Fibroblast of villous mesenchyme (primary cell): ENCODE measurements at regions not wholly inside any gene's neighbourhood (a gene's known extent, or its start where the extent isn't known, plus 50 kb on each side); places are given as distances from the start of the nearest gene placed in this dataset.
"Not testable (repeated sequence)": the region's sequence is repeated elsewhere in the genome, so short reads cannot be mapped to it uniquely, and the experiment has no call there.

Experiments
- DNase-seq: peaks from one replicate; pipeline ENCODE4 v3.0.0-alpha.2; 2010; ENCODE audit warnings: low read depth
- H3K4me3 ChIP-seq: 2 replicates; pipeline ENCODE4 v1.5.1; 2011; ENCODE audit warnings: low read depth, mild to moderate bottlenecking, low read length
- TF ChIP-seq, protein P1 (sequence below): IDR thresholded peaks from 2 replicates; pipeline ENCODE4 v1.5.1; 2012; ENCODE audit warnings: low read depth, mild to moderate bottlenecking, low read length; ENCODE audit not compliant: insufficient read depth

DNA sequence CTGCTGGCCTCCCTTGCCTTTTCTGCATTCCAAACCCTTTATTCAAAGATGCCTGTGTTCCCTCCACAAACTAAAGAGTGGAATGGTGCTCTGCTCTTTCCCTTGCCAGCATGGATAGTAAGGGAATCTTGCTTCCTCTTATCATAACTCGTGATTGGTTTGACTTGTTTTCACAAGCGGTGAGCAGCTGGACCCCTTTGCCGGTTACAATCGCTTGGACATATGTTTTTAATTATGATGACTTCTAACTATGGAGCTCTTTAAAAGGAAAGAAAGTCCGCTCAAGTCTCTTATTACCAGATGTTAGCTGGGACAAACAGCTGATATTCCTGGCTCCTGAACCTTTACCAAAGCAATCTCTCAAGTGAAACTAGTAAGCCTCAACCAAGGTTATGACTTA is 1094.7 kb downstream of the UQCRFS1 start:
- TF ChIP-seq, protein P1, sequence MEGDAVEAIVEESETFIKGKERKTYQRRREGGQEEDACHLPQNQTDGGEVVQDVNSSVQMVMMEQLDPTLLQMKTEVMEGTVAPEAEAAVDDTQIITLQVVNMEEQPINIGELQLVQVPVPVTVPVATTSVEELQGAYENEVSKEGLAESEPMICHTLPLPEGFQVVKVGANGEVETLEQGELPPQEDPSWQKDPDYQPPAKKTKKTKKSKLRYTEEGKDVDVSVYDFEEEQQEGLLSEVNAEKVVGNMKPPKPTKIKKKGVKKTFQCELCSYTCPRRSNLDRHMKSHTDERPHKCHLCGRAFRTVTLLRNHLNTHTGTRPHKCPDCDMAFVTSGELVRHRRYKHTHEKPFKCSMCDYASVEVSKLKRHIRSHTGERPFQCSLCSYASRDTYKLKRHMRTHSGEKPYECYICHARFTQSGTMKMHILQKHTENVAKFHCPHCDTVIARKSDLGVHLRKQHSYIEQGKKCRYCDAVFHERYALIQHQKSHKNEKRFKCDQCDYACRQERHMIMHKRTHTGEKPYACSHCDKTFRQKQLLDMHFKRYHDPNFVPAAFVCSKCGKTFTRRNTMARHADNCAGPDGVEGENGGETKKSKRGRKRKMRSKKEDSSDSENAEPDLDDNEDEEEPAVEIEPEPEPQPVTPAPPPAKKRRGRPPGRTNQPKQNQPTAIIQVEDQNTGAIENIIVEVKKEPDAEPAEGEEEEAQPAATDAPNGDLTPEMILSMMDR = no peak
- no peak for DNase-seq
- H3K4me3 ChIP-seq = no peak overlapping the region

DNA sequence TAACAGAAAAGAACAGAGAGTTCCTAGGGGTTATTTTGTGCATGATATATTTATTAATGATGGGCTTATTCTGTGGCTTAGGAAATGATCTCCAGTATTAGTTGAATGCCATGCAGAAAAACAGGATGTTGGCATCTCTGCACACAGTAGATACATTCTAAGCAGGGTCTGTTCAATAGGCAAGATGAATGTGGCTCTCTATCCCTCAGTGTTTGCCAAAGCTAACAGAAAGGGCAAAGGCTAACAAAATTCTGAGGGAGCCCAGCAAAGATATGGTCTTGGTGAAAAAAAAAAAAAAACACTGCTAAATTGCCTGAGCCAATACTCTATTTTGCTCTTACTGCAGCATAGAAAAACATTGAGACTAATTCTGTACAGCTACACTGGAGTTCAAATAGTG is 1095.8 kb downstream of the UQCRFS1 start:
- H3K4me3 ChIP-seq = no peak overlapping the region
- DNase-seq = no peak

DNA sequence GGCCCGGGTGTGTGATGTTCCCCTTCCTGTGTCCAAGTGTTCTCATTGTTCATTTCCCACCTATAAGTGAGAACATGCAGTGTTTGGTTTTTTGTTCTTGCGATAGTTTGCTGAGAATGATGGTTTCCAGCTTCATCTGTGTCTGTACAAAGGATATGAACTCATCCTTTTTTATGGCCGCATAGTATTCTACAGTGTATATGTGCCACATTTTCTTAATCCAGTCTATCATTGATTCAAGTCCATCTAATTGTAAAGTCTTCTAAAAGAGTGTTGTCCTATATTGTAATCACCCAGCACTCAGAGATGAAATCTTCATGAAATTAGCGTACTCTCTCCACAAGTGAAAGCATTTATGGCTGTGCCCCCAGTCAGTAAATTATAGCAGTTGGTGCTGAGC is 1096.6 kb downstream of the UQCRFS1 start:
- not testable (repeated sequence) for H3K4me3 ChIP-seq

More for the DNA sequence above, 1095.8 kb downstream of the UQCRFS1 start:
- TF ChIP-seq, protein P1 = no peak

DNA sequence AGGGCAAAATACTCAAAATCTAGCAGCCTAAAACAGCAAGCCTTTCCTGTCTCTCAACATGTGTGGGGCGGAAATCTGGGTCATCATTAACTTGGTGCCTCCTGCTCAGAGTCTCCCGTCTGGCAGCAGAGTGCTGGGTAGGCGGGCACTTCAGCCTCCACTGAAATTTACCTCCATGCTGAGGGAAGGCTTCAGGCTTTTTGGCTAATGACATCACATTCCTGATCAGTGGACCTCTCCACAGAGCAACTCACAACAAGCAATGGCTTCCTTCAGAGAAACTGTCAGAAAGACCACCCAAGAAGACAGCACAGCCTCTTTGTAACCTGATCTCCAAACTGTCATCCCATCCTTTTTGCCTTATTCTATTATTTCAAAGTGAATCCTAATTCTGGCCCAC is 1109.0 kb downstream of the UQCRFS1 start:
- DNase-seq = no peak
- TF ChIP-seq, protein P1 = no peak
- no peak overlapping the region for H3K4me3 ChIP-seq

More for the DNA sequence above, 1096.6 kb downstream of the UQCRFS1 start:
- DNase-seq = not testable (repeated sequence)

DNA sequence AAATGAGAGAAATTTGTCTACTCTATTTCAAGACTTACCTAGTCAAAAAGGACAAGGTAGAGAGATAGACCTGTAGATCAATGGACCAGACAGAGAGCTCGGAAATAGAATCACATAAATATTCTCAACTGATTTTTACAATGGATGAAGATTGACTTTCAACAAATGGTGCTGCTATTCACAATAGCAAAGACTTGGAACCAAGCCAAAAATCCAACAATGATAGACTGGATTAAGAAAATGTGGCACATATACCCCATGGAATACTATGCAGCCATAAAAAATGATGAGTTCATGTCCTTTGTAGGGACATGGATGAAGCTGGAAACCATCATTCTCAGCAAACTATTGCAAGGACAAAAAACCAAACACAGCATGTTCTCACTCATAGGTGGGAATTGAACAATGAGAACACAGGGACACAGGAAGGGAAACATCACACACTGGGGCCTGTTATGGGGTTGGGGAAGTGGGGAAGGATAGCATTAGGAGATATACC is 1128.2 kb downstream of the UQCRFS1 start:
- DNase-seq, H3K4me3 ChIP-seq: not testable (repeated sequence)

DNA sequence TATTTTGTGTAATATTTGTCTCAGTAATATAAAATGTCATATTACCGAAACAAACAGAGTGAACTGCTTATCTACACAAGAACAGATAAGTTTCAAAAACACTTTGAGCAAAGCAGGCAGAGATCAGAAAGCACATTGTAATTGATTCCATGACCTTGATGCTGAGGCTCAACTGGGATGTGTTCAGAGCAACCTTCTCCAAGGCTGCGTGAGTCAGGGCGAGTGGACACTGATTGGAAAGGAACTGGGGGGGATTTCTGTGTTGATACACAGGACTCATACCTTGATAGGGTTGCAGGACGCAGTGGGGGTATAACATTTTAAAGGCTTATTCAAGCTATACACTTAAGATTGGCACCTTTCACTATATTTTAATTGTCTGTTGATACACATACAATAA is 1136.3 kb downstream of the UQCRFS1 start:
- H3K4me3 ChIP-seq = no peak overlapping the region
- DNase-seq = no peak
- TF ChIP-seq, protein P1 = no peak

DNA sequence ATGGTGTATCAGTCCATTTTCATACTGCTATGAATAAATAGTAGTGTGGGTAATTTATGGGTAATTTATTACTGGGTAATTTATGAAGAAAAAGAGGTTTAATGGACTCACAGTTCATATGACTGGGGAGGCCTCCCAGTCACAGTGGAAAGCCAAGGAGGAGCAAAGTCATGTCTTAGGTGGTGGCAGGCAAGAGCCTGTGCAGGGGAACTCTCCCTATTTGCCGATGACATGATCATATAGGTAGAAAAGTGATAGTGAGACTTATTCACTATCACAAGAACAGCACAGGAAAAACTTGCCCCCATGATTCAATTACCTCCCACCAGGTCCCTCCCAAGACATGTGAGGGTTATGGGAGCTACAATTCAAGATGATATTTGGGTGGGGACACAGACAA is 1137.7 kb downstream of the UQCRFS1 start:
- TF ChIP-seq, protein P1 = no peak
- H3K4me3 ChIP-seq = no peak overlapping the region
- DNase-seq = no peak

DNA sequence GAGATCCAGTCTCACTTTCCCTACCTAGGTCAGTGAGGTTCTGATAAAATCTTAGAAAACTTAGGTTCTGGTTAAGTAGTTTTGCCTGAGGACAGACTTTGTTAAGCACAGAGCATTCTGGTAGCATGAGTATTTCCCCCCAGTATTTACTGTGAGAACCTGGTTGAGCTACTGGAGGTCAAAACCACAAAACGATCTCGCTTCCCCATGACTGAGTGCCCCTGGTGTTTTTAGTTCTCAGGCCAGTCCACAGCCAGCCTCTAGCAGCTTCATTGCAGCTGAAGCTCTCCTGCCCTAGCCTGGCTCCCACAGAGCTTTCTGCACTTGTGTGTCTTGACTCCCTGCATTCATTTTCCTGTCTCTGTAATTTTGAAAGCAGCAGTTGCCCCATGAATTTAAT is 1138.2 kb downstream of the UQCRFS1 start:
- TF ChIP-seq, protein P1 = no peak
- no peak for DNase-seq

More for the DNA sequence above, 1138.2 kb downstream of the UQCRFS1 start:
- H3K4me3 ChIP-seq = no peak overlapping the region
